ENCODE measurements at regions not wholly inside any gene's neighbourhood (a gene's known extent, or its start where the extent isn't known, plus 50 kb on each side); places are given as distances from the start of the nearest gene placed in this dataset.

DNA sequence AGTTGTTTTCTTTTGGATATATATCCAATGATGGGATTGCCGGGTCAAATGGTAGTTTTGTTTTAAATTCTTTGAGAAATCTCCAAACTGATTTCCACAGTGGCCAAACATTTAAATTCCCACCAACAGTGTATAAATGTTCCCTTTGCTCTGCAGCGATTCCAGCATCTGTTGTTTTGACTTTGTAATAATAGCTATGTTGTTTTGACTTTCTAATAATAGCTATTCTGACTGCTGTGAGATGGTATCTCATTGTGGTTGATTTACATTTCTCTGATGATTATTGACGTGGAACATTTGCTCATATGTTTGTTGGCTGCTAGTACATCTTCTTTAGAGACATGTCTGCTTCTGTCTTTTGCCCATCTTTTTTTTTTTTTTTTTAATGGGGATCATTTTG lies 332.2 kb upstream of the GBE1 start:
- peaks cover 4% of the 10 kb centered on the region for H3K4me1 Mint-ChIP-seq
- H3K9me3 Mint-ChIP-seq, result peaks cover 0 to 6% (median 2%) of the 10 kb centered on the region in 7 donors
- no peak overlapping the region for H2AFZ ChIP-seq (ENCODE audit: insufficient read depth, low read depth, low read length, poor library complexity, severe bottlenecking)
- no CpG with 5 or more reads among the region's 3 CpGs for WGBS (ENCODE audit: insufficient coverage)
- H3K27ac Mint-ChIP-seq, result no peak overlapping the region
- H3K36me3 Mint-ChIP-seq, result no peaks in the 10 kb centered on the region
- intact Hi-C loops (cut with micrococcal nuclease), result no loop called here
- DNase-seq, result no peak
- no peaks in the 10 kb centered on the region for H3K4me1 ChIP-seq (ENCODE audit: control insufficient read depth in 1 of 2, insufficient read depth in 2 of 2, low read length in 2 of 2)
- no peaks in the 10 kb centered on the region for H3K27me3 Mint-ChIP-seq (ENCODE audit: low read depth in 3 of 3)
- H3K9me3 ChIP-seq (replicated peaks in 1 of 2; ENCODE audit: control insufficient read depth in 1 of 2, insufficient read depth in 1 of 2, low read length in 2 of 2), result no peaks in the 10 kb centered on the region
- H3K4me2 ChIP-seq (replicated peaks; ENCODE audit: extremely low read depth, low read length, poor library complexity, severe bottlenecking), result no peak overlapping the region
- no peaks in the 10 kb centered on the region for H4K20me1 ChIP-seq (ENCODE audit: insufficient read depth, low read length)
- H3K4me3 Mint-ChIP-seq, result no peak overlapping the region
- no peaks in the 10 kb centered on the region for H3K36me3 ChIP-seq (replicated peaks in 1 of 2; ENCODE audit: control insufficient read depth in 1 of 2, insufficient read depth in 2 of 2, low read length in 2 of 2)
- H3K27me3 ChIP-seq (ENCODE audit: control insufficient read depth in 2 of 2, insufficient read depth in 2 of 2, low read length in 2 of 2), result no peaks in the 10 kb centered on the region
- H3K79me2 ChIP-seq (ENCODE audit: insufficient read depth, low read length), result no peaks in the 10 kb centered on the region
- H3K27ac ChIP-seq (ENCODE audit: low read depth in 1 of 2, low read length in 2 of 2), result no peak overlapping the region
- H3K4me3 ChIP-seq (replicated peaks in 1 of 3; ENCODE audit: low read depth in 2 of 3, low read length in 3 of 3), result no peak overlapping the region
- TF ChIP-seq, protein P1, sequence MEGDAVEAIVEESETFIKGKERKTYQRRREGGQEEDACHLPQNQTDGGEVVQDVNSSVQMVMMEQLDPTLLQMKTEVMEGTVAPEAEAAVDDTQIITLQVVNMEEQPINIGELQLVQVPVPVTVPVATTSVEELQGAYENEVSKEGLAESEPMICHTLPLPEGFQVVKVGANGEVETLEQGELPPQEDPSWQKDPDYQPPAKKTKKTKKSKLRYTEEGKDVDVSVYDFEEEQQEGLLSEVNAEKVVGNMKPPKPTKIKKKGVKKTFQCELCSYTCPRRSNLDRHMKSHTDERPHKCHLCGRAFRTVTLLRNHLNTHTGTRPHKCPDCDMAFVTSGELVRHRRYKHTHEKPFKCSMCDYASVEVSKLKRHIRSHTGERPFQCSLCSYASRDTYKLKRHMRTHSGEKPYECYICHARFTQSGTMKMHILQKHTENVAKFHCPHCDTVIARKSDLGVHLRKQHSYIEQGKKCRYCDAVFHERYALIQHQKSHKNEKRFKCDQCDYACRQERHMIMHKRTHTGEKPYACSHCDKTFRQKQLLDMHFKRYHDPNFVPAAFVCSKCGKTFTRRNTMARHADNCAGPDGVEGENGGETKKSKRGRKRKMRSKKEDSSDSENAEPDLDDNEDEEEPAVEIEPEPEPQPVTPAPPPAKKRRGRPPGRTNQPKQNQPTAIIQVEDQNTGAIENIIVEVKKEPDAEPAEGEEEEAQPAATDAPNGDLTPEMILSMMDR (IDR thresholded peaks at IDR 0.05), result no peak
- no peak overlapping the region for H3K9ac ChIP-seq (ENCODE audit: insufficient read depth, low read length, poor library complexity, severe bottlenecking)

DNA sequence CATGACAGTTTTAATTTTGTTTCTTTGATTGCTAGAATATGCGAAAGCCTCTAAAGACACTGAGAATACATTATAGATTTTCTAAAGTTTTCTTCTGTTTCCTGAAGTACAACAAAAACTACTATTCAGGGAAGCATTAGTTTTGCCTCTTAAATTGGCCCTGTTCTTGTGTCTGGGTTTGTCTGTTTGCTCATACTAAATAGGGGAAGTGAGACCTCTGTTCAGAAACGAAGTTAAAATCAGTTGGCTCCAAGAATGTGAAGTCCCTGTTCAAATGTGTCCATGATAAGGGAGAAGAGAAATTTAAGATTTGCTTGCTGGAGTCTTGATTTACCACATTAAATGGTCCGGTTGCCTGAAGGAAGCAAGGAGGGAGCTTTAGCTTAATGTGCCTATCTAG lies 327.3 kb upstream of the GBE1 start:
- H3K4me1 Mint-ChIP-seq, result peaks cover 4% of the 10 kb centered on the region
- Histone ChIP-seq H3K4me3 (replicated peaks in 1 of 3; ENCODE audit: low read depth in 2 of 3, low read length in 3 of 3) (no peak overlapping the region), H3K27ac (ENCODE audit: low read depth in 1 of 2, low read length in 2 of 2) (no peak overlapping the region), H2AFZ (ENCODE audit: insufficient read depth, low read depth, low read length, poor library complexity, severe bottlenecking) (no peak overlapping the region), H3K27me3 (ENCODE audit: control insufficient read depth in 2 of 2, insufficient read depth in 2 of 2, low read length in 2 of 2) (no peaks in the 10 kb centered on the region), H4K20me1 (ENCODE audit: insufficient read depth, low read length) (no peaks in the 10 kb centered on the region), H3K9me3 (replicated peaks in 1 of 2; ENCODE audit: control insufficient read depth in 1 of 2, insufficient read depth in 1 of 2, low read length in 2 of 2) (no peaks in the 10 kb centered on the region), H3K79me2 (ENCODE audit: insufficient read depth, low read length) (no peaks in the 10 kb centered on the region), H3K4me2 (replicated peaks; ENCODE audit: extremely low read depth, low read length, poor library complexity, severe bottlenecking) (no peak overlapping the region), H3K9ac (ENCODE audit: insufficient read depth, low read length, poor library complexity, severe bottlenecking) (no peak overlapping the region), H3K4me1 (ENCODE audit: control insufficient read depth in 1 of 2, insufficient read depth in 2 of 2, low read length in 2 of 2) (no peaks in the 10 kb centered on the region), H3K36me3 (replicated peaks in 1 of 2; ENCODE audit: control insufficient read depth in 1 of 2, insufficient read depth in 2 of 2, low read length in 2 of 2) (no peaks in the 10 kb centered on the region)
- intact Hi-C loops (cut with micrococcal nuclease), result no loop called here
- TF ChIP-seq, protein P1 (IDR thresholded peaks at IDR 0.05), result no peak
- 0% methylated on average over 1 of the region's 3 CpGs for WGBS (ENCODE audit: insufficient coverage)
- no peak overlapping the region for H3K4me3 Mint-ChIP-seq
- H3K27me3 Mint-ChIP-seq (ENCODE audit: low read depth in 3 of 3), result no peaks in the 10 kb centered on the region
- peak overlapping the region in 1 of 7 donors; percentile 2 for H3K27ac Mint-ChIP-seq
- H3K36me3 Mint-ChIP-seq, result no peaks in the 10 kb centered on the region
- DNase-seq, result no peak
- H3K9me3 Mint-ChIP-seq, result peaks cover 0 to 6% (median 2%) of the 10 kb centered on the region in 7 donors

Data from CD14-positive monocyte (primary cell).